ENCODE measurements at regions not wholly inside any gene's neighbourhood (a gene's known extent, or its start where the extent isn't known, plus 50 kb on each side); places are given as distances from the start of the nearest gene placed in this dataset.

- ChIA-PET POLR2A (no interaction called here), CTCF (no interaction called here)
- H3K4me3 ChIP-seq (ENCODE audit: low read depth, low read length), result no peak overlapping the region
- TF ChIP-seq CTCF (IDR thresholded peaks at IDR 0.05; ENCODE audit: insufficient read depth, low read length, missing control alignments), result no peak
- DNase-seq (ENCODE audit: low read depth, low spot score), result no peak
Observed at GRCh38 chr2:180705551-180705950, 274.9 kb upstream of the UBE2E3 start.

DNA sequence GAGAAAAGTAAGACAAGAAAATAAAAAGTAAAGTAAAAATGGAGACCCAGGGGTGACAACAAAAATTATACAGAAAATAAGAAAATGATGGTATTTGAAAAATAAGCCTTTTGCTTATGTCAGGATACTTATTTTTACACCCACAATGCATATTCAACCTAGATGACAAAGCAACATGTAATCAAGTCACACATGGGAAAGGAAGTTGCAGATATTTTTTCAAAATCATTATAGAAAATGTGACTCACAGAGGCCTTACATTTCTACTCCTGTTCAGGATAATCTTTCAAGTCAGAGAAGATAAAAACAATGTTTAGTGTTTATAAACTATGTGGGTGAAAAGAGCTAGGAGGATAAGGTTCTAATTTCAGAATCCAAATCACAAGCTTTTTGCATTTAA is 275.3 kb upstream of the UBE2E3 start:
- DNase-seq (ENCODE audit: low read depth, low spot score), result no peak
- POLR2A ChIA-PET, result no interaction called here
- TF ChIP-seq CTCF (IDR thresholded peaks at IDR 0.05; ENCODE audit: insufficient read depth, low read length, missing control alignments), result no peak
- no peak overlapping the region for H3K4me3 ChIP-seq (ENCODE audit: low read depth, low read length)
- CTCF ChIA-PET, result no interaction called here

DNA sequence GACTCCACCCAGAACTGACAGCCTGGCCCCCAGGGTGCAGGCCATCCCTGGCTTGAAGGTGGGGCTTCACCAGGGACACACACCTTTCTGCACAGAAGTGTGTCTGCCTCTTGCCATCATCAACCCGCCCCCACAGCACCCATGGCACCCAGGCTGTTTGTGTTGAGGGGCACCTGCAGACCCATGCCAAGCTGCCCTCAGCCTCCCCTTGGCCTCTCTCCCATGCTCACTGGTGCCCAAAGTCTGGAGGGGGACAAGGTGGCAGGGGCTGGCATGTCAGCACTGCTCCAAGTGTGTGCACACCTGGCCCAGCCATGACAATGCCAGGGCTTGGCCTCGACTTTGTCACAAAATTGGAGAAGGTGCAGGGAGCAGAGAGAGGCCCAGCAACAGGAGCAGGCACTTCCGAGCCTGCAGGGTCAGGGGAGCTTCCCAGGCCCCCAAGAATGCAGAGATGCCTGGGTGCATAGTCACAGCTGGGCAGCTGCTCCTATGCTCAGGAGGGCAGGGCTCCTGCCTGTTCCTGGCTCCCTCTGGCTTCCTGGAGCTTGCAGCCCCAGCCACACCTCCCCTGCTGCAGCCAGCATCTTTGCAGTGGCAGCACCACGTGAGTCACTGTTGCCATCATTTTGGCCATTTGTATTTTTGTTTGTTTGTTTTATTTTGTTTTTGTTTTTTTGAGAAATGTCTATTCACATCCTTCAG is 280.6 kb upstream of the UBE2E3 start:
- CTCF ChIA-PET, result no interaction called here

GRCh38 chr2:180698668-180699067 is 281.7 kb upstream of the UBE2E3 start:
- ChIA-PET CTCF (no interaction called here), POLR2A (no interaction called here)
- no peak for TF ChIP-seq CTCF (IDR thresholded peaks at IDR 0.05; ENCODE audit: insufficient read depth, low read length, missing control alignments)
- DNase-seq (ENCODE audit: low read depth, low spot score), result no peak
- H3K4me3 ChIP-seq (ENCODE audit: low read depth, low read length), result no peak overlapping the region

More for the DNA sequence above, 280.6 kb upstream of the UBE2E3 start:
- no peak for DNase-seq (ENCODE audit: low read depth, low spot score)
- no peak overlapping the region for H3K4me3 ChIP-seq (ENCODE audit: low read depth, low read length)
- TF ChIP-seq CTCF (IDR thresholded peaks at IDR 0.05; ENCODE audit: insufficient read depth, low read length, missing control alignments), result no peak
- POLR2A ChIA-PET, result no interaction called here

DNA sequence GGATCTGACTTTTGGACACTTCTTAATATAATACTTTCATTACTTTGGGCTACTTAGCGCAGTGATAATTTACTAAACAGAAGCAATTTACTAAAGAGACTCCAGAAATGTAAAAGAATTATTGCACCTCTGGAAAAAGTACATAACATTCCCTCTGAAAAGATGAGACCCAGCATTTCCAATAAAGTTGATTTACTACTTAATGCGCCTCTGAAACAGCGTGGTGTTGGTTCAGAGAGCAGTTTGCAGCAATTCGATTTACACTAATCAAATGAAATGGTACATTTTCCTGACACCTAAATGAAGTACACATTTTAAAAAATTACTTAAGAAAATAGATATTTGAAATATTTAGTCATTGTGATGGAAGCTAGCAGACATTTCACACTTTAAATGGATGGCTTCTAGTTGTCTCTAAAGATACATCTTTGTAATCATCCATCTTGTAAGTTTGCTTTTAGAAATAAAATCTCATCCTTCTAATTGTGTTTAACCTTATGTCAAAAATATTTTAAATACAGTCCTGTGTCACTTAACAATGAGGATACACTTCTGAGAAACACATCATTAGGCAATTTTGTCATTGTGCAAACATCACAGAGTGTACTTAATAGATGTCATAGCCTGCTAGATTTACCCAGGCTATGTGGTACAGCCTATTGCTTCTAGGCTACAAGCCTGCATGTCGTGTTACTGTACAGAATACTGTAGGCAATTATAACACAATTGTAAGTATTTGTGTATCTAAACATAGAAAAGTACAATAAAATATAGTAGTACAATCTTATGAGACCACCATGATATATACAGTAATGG is 284.6 kb upstream of the UBE2E3 start:
- no peak overlapping the region for H3K4me3 ChIP-seq (ENCODE audit: low read depth, low read length)
- ChIA-PET CTCF (no interaction called here), POLR2A (no interaction called here)
- DNase-seq (ENCODE audit: low read depth, low spot score), result no peak
- no peak for TF ChIP-seq CTCF (IDR thresholded peaks at IDR 0.05; ENCODE audit: insufficient read depth, low read length, missing control alignments)
